HG03025 (cell line): ENCODE measurements at regions not wholly inside any gene's neighbourhood (a gene's known extent, or its start where the extent isn't known, plus 50 kb on each side); places are given as distances from the start of the nearest gene placed in this dataset.

Source experiments
- ATAC-seq: cut with Tn5 transposase; IDR thresholded peaks from one replicate; pipeline ENCODE4 v1.9.1; 2021; ENCODE audit warnings: mild to moderate bottlenecking, moderate library complexity; ENCODE audit not compliant: unreplicated experiment, low FRiP score

DNA sequence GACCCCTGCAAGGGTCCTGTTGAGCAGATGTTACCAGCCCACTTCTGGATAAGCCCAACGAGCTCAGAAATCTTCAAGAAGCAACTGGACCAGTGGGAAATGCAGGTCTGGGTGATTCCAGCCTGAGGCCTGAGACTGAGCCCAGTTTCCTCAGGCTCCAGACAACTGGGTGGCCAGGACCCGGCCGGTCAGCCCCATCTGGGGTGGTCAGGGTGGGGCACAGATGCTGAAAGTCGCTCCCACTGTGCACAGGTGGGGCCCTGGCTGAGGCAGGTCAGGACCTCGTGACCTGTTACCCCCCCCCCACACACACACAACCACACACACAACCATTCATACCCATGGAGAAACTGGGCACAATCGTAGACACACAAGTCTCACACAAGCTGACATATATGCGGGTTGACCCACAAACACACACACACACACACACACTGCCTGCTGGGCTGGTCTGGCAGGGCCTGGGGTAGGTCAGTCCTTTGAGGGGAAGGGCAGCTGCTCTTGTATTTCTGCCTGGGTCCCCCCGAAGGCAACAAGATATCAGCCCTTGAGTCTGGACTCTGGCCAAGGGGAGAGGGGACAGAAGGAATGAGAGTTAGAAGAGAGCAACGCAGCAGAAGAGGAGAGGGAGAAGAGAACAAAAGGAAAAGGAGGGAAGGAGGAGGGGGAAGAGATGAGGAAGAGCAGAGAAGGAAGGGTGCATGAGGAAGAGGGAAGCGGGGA lies 99.0 kb upstream of the CDH5 start:
- ATAC-seq, result no peak

DNA sequence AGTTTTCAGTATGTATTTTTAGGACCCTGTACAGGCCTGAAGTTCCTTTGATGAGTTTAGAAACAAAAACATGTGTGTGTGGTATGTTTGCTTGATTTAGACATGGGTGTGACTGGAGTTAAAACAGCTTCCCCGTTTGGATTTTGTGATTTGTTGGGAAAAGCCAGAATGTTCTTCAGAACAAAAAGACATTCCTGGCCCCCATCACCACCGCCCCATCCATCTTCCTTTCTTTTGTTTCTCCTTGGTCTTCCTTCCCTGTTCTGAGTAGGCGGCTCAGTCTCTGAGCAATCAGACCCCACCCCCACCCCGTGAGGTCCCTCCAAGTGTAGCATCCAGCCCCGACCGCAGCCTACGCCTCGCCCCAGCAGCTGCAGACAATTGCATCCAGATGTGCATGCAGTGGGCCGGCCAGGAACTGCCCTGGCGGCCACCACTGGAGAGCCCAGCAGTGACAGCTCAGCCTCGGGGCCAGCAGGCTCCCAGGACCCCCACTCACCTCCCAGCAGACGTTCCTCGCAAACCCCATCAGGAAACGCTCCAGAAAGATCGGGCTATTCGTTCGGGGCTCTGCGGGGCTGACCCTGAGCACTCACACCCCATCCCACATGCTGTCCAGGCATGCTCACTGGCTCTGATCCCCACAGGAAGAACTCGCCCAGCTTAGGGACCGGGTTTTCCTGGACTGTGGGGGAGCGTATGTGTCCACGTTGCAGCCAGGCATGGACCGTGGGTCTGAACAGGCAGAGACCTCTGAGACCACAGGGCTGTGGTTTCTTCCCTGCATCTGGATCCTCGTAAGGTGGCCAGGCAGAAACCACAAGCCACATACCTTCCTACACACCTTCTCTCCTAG lies 99.8 kb upstream of the CDH5 start:
- no peak for ATAC-seq

DNA sequence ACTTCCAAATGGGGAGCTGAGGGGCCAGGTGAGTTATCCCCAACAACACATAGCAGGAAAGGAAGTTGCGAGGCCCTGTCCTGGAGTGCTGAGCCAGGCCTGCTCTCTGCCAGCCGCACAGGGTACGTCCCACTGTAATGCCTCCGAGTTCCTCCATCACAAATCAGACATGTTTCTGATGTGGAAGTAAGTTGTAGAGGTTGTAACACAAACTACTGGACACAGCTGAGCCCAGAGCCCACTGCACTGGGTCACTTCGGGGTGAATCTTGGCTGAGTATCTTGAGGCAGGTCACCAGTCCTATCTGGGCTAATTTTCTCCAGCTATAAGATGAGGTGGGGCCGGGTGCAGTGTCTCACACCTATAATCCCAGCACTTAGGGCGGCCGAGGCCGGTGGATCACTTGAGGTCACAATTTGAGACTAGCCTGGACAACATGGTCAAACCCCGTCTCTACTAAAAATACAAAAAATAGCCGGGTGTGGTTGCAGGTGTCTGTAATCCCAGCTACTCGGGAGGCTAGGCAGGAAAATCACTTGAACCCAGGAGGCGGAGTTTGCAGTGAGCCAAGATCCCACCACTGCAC lies 100.8 kb upstream of the CDH5 start:
- ATAC-seq, result no peak

DNA sequence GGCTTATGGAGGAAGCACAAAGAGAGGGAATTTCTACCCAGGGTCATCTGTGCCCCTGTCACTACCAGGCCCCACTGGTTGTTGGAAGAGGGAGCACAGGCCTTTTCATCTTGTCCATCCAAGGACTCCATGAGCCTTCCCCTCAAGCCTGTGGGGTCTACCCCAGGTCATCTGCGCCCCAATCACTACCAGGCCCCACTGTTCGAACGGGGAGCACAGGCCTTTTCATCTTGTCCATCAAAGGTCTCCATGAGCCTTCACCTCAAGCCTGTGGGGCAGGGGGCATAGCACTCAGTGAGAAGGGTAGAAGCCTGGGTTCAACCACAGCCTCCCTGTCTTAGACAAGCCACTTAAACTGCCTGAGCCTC lies 101.5 kb upstream of the CDH5 start:
- no peak for ATAC-seq

DNA sequence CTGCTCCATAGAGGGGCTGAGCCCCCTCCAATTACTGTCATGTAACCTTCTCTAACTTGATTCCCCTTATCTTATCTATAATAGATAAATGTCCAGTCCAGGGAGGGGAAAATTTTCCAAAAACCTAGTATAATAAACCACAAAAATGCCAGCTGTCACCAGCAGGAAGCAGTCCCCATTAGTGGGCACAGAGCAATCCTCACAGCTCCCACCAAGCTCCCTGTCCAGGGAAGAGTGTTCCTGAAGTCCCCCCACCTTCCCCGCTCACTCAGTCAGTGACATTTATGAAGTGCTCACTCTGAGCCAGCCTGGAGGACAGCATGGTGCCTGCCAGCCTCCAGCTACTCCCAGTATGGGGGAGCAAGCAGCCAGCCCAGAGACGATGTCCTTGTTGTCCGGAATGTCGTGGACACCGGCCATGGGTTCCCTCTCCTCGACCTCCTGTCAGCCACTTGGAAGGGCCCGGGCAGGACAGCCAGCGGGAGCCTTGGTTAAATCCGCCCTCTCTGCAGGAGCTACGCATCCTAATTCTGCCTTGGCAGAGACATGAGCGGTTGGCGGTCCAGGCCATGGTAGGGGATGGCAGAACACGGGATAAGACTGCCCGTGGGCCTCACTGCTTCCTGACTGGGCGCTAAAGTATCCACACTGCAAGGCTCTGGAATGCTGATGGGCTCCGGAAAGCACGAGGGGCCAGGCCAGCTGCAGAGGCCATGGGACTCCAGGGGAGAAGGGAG lies 102.0 kb upstream of the CDH5 start:
- ATAC-seq, result no peak

DNA sequence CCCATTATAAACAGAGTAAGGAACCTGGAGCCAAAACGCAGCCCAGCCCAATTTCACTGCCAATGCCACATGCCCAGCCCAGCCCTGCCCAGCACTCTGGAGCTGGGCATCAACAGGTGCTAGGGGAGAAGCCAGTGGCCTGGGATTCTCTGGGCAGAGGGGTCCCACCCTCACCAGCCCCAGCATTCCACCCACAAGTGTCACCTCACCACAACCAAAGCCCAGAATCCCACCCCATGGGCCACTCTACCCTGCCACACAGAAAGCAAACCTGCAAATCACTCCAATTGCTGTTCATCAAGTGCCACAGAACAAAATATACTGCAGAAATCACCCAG lies 102.5 kb upstream of the CDH5 start:
- no peak for ATAC-seq

DNA sequence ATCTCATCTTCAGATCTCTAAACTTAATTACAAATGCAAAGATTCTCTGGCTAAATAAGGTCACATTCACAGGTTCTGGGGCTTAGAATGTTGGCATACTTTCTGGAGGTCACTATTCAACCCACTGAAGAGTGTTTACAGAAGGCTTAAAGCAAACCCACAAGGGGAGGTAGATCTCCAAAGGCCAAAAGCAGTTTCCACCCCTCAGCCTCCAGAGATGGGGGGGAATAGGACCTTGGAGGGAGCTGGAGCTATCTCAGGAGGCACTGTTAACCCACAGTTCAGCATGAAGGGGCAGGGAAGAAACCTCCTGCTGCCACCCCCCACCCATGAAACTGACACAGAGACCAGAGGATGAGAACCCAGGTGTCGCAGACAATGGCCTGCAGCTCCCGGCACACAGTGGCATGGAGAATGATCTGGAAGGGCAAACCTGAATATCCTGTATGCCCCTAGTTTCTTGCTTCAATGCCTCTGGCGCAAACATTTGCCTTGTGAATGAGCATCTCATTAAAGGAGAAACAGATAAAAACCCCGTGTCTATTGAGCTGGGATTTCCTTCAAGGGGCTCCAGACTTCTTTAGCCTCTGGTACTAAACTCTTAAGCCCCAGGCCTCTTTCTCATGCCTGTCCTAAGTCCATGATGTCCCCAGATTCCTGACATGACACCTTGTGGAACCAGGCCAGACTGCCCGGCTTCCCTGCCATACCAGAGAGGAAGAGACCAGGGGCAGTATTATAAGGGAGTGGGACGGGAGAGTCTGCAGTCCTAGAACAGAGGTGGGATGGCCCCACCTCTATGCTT lies 103.1 kb upstream of the CDH5 start:
- ATAC-seq, result no peak

DNA sequence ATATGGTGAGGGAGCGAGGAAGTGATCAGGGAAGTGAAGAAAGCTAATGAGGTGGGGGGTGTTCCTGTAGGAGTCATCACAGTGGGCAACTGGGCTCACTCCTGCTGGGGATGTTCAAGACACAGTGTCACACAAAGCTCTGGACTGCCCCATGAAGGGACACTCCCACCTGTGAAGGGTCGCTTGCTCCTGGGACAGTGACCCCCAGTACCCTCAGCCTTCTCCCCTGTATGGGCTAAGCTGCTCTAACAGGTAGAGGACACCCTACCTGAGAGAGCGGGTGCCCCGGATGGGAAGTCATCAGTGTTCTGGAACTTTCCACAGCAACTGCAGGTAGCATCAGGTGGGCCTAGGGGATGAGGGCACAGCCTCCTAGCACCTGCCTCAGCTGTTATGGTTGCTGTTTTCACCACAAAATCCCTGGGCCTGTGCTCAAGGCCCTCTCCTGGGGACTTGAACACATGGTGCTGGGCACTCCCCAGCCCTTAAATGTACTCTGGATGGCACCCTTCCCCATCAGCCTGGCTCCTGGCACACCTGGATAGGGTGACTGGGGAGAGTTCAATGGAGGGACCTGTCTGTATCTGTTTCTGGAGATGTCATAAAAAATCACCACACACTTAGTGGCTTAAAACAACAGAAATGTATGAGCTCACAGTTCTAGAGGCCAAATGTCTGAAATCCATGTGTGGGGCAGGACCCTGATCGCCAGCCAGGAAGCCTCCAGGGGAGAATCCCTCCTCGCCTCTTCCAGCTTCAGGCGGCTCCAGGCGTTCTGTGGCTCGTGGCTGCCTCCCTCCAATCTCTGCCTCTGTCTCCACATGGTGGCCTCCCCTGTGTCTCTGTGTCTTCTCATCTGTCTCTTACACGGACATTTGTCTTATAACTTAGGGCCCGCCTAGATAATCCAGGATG lies 104.0 kb upstream of the CDH5 start:
- no peak for ATAC-seq

DNA sequence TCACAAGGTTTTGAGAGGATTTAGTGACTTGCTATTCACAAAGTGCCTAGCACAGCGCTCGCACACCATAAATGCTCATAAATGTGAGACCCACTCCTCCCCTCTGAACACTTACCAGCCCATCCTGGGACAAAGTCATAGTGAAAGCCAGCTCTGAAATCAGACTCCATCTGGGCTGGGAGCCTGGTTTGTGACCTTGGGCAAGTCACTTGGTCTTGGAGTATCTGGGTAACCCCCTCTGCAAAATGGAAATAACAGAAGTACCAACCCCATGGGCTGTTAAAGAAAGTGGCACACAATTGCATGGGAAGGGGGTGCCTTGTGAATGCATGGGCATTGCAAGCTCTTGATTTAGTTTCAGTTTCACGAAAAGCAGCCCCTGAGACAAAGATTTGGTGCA lies 104.7 kb upstream of the CDH5 start:
- ATAC-seq, result no peak

DNA sequence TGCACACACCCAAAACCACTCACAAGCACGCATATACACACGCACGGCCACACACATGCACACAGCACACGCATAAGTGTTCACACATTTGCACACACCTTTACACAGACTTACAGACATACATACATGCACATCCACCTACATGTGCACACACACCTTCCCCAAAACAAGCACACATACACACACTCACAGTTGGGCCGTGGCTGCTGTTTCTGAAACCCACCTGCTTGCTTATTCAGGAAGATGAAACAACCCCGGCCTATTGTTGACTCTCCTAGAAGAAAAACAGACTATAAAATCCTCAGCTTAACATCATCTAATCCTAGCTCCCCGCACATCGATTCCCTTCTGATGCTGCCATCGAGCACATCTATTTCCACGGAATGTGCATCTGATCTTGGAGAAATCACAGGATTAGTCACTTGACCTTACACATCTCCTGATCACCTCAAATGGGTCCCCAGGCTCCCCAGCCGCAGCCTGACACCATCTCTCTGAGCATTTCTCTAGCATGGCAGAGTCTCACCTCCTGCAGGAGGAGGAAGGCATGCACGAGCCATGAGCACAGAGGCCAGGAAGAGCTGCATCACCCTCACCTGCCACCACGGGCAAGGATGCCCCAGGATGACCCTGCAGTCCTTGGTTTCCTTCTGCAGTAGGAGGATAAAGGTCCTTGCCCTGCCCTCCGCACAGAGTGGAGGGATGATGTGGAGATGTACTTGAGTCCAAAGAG lies 105.8 kb upstream of the CDH5 start:
- no peak for ATAC-seq

DNA sequence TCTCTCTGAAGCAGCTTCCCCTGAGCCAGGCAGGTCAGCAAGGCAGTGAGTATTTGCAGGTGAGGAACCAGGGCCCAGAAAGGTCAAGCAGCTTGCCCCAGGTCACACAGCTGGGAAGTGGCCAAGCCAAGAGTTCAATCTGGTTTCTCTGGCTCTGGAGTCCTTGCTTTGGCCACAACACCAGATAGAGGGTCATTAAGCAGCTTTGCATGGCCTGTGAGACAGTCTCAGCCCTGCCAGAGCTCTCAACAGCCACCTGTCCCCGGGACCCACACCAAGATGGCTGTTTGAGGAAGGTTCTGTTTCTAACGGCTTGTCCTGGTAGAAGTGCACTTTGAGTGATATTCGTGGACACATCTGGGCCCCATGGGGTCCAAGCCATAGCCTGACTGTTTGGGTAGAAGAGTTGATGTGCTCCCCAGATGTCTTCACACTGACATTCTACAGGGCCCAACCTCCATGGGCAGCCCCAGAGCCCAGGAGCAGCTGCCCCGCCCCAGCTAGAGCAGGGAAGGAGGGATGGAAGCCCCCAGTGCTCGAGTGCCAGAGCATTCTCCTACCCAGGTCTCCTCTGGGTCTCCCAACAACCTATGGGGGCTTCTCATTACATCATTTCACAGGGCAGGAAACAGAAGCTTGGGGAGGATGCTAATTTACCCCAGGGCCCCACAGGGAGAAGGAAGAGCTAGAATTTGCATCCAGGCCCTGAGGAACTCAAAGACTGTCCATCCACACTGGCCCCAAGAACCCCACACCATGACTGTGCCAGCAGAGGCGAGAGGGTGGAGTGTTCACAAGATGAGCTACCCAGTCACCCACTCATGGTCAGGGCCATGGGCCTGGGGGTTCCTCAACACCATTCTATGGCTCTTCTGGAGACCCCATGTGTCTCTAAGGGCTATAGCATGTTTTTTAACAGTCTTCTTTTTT lies 107.3 kb upstream of the CDH5 start:
- ATAC-seq, result no peak

DNA sequence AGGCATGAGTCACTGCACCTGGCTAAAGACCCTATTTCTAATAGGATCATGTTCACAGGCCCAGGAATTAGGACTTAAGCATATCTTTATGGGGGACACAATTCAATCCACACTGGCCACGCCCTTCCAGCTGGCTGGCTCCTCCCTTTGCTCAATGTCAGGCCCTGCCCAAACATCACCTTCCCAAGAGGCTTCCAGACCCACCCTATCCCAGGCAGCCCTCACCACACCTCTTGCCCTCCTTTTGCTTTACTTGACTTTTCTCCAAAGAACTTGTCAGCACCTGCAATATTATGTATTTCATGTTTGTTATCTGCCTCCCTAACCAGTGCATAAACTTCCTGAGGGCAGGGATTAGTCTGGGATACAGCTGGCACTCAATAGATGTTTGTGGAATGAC lies 109.6 kb upstream of the CDH5 start:
- ATAC-seq, result no peak

DNA sequence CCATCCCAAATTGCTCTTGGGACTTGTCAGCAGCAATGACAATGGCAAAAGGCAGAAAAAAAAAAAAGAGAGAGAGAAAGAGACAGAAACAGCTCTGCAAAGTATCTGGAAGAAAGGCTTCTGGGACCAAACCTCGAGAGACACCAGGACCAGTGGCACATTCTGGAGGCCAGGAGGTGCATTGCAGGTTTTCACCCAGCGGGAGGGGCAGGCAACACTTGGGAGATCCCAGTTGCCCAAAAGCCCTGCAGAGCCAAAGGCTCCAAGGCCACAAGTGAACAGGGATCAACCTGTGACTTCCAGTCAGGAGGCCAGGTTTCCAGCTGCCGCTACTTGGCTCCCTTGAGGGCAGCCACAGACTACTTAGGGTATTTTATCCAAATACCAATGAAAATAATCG lies 110.8 kb upstream of the CDH5 start:
- no peak for ATAC-seq

DNA sequence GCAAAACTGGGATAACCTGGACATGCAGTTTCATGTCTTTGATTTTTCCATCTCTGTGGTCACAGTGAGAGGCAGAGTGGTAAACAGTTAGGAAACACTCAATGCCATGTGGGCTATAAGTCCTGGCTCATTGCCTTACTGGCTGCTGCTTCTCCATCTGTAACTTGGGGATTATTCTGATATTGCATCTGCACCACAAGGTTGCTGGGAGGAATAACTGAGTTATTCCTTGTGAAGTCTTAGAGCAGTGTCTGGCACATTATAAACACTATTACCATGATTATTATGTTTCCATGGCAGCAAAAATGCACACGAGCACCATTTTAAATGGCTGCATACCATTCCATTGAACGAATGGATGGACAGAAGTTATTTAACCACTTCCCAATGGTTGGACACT lies 111.7 kb upstream of the CDH5 start:
- ATAC-seq, result no peak

DNA sequence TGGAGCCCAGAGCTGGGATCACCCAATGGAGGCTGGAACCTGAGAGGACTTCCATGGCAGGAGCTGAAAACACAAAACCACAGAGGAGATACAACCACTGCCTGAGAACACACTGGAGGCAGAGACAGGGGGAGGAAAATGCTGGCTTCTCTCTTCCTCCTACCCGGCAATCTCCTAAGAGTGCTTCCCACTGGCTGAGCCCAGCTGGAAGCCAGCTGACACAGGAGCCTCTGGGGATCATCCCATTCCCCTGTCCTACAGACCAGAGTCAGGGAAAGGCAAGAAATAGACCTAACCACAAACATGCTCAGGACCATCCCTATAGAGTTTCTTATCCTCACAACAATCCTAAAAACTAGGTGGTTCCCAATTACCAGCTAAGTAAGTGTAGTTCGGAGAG lies 112.4 kb upstream of the CDH5 start:
- ATAC-seq, result no peak

DNA sequence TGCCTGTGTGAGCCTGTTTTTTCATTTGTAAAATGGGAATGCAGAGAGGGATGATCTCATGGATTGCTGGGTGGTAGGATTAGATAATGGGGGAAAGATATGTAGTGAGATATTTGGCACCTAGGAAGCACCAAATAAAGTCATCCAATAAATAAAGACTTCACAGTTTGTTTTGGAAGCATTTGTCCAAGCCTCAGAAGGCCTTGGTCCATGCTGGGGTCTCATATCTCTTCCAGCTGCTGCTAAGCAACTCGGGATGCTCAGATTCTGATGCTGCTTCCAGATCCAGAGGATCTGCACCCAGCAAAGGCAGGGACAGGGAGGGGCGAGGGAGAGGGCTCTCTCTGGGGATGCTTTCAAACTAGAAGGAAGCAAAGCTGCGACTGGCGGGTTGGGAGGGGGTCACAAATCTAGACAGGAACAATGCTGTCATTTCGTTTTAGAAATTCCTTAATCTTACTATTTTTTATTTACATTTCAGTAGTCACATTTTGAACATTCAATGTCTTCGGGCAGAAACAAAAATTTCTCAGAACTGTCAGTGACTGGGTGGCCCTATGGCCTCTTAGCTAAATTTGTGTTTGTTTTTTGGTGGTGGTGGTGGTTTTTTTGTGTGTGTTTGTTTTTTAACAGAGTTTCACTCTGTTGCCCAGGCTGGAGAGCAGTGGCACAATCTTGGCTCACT lies 114.9 kb upstream of the CDH5 start:
- ATAC-seq, result no peak
